Neural crest cell (in vitro differentiated cells): ENCODE measurements at regions not wholly inside any gene's neighbourhood (a gene's known extent, or its start where the extent isn't known, plus 50 kb on each side); places are given as distances from the start of the nearest gene placed in this dataset.

ENCODE experiments used
- DNase-seq: peaks from one replicate; pipeline ENCODE4 v3.0.0; 2021; ENCODE audit warnings: low read depth, mixed read lengths, low spot score
- H3K27ac Mint-ChIP-seq: one replicate; pipeline ENCODE4 v1.8.0; 2021; ENCODE audit warnings: mild to moderate bottlenecking, mixed read lengths; ENCODE audit not compliant: unreplicated experiment
- H3K27me3 Mint-ChIP-seq: 2 replicates; pipeline ENCODE4 v1.8.0; 2021; ENCODE audit warnings: low read depth, mild to moderate bottlenecking, mixed read lengths
- H3K36me3 Mint-ChIP-seq: 2 replicates; pipeline ENCODE4 v1.8.0; 2021; ENCODE audit warnings: low read depth, mild to moderate bottlenecking, mixed read lengths
- H3K4me1 Mint-ChIP-seq: 2 replicates; pipeline ENCODE4 v1.8.0; 2021; ENCODE audit warnings: mixed read lengths
- H3K4me3 Mint-ChIP-seq: one replicate; pipeline ENCODE4 v1.8.0; 2021; ENCODE audit warnings: mild to moderate bottlenecking, mixed read lengths
- H3K9me3 Mint-ChIP-seq: 2 replicates; pipeline ENCODE4 v1.8.0; 2021; ENCODE audit warnings: mixed read lengths
- TF ChIP-seq, protein P1 (sequence below): fragments of 200-600 bp; sonication (generic); conservative IDR thresholded peaks from 2 replicates; pipeline ENCODE4 v1.5.0; 2021; ENCODE audit warnings: antibody characterized with exemption, mild to moderate bottlenecking

DNA sequence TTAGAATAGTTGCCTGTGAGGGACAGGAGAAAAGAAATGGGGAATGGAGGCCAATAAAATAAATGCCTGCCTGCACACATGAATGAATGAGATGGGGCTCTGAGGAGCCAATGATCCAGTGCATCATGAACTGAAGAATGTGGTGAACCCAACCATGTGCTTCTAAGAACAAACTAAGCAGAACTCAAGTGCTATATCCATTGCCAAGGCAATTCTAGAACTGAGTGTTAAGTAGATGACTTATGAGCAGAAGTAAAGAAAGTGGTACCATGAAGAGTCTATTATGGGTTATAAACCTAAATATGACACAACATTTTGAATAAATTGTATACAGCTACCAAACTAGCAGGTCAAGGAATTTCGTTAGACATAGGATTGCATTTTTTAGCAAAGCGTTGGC, 186.1 kb downstream of the KATNAL1 start:
- H3K27ac Mint-ChIP-seq: no peak overlapping the region
- H3K4me3 Mint-ChIP-seq: no peak overlapping the region

DNA sequence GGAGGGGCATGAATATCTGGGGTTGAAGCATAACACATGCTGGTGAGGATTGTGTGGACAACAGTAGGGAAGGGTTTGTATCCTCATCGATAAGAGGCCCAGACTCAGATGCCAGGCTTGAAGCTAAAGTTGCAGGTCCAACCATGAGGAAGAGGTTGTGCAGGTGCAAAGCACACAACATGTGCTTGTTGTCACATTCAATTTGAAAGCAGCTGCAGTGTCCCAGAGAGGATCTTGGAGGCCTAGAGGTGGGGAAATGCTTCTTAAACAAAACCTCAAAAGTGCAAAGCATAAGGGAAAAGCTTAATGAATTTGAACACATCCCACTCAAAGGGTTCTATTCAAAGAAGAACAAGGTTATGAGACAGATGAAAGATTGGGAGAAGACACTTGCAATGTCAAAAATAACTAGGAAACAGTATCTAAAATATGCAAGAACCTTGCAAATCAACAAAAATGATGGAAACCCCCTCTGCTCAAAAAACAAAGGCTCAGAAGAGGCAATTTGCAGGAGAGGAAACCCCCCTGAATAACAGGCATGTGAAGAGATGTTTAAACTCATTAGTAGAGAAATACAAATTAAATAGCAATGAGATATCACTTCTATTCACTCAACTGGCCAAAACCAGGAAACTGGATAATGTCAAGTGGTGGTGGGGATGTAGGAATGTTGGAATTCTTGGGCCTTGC, 187.1 kb downstream of the KATNAL1 start:
- H3K9me3 Mint-ChIP-seq: peaks cover 4% of the 10 kb centered on the region
- TF ChIP-seq, protein P1, sequence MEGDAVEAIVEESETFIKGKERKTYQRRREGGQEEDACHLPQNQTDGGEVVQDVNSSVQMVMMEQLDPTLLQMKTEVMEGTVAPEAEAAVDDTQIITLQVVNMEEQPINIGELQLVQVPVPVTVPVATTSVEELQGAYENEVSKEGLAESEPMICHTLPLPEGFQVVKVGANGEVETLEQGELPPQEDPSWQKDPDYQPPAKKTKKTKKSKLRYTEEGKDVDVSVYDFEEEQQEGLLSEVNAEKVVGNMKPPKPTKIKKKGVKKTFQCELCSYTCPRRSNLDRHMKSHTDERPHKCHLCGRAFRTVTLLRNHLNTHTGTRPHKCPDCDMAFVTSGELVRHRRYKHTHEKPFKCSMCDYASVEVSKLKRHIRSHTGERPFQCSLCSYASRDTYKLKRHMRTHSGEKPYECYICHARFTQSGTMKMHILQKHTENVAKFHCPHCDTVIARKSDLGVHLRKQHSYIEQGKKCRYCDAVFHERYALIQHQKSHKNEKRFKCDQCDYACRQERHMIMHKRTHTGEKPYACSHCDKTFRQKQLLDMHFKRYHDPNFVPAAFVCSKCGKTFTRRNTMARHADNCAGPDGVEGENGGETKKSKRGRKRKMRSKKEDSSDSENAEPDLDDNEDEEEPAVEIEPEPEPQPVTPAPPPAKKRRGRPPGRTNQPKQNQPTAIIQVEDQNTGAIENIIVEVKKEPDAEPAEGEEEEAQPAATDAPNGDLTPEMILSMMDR: no peak

More for the DNA sequence above, 186.1 kb downstream of the KATNAL1 start:
- TF ChIP-seq, protein P1: no peak
- Mint-ChIP-seq H3K27me3 (no peaks in the 10 kb centered on the region), H3K9me3 (peaks cover 4% of the 10 kb centered on the region), H3K36me3 (no peaks in the 10 kb centered on the region), H3K4me1 (peaks cover 19% of the 10 kb centered on the region)
- DNase-seq: no peak

DNA sequence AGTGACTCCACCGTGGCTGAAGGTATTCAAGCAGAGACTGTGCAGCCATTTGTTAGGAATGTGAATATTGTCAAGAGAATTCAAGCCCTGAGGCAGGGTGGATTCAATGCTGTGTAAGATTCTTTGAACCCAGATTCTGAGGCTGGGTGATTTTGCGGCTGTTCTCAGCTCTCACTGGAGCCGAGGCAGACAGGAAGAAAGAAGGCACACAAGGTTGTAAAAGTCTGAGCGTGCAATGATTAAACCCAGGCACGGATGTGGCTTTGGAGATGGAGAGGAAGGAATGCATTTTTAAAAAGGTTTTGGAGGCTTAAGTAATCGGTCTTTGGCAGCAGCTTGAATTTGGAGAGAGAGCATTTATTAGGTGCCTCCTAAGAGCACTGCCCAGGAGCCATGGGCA, 187.9 kb downstream of the KATNAL1 start:
- no peak for DNase-seq
- no peak overlapping the region for H3K27ac Mint-ChIP-seq
- H3K36me3 Mint-ChIP-seq: no peaks in the 10 kb centered on the region
- no peaks in the 10 kb centered on the region for H3K27me3 Mint-ChIP-seq
- TF ChIP-seq, protein P1: no peak
- H3K4me1 Mint-ChIP-seq: peaks cover 32% of the 10 kb centered on the region
- H3K4me3 Mint-ChIP-seq: no peak overlapping the region
- H3K9me3 Mint-ChIP-seq: peaks cover 4% of the 10 kb centered on the region

More for the DNA sequence above, 187.1 kb downstream of the KATNAL1 start:
- Mint-ChIP-seq H3K27me3 (no peaks in the 10 kb centered on the region), H3K4me3 (no peak overlapping the region), H3K4me1 (peaks cover 28% of the 10 kb centered on the region), H3K27ac (no peak overlapping the region), H3K36me3 (no peaks in the 10 kb centered on the region)
- DNase-seq: no peak

DNA sequence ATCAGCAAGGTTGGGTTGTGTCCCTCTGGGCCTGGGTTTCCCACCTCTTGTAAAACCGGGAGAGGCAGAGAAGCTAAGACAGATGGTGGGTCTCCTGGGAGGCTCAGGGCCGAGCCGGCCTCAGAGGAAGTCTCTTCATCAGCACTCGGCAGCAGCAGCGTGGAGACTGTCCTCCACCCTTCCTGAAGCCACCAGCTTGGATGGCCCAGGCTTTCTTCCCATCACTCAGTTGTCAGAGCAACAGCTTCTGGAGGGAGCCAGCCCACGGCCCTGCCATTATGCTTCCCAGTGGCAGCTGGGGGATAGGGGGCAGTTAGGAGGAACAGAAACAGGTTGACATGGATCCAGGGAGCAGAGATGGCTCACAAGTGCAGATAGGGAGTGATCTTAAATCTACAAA, 191.0 kb downstream of the KATNAL1 start:
- Mint-ChIP-seq H3K4me3 (no peak overlapping the region), H3K4me1 (peaks cover 63% of the 10 kb centered on the region), H3K27ac (no peak overlapping the region), H3K36me3 (no peaks in the 10 kb centered on the region), H3K9me3 (no peaks in the 10 kb centered on the region), H3K27me3 (no peaks in the 10 kb centered on the region)
- TF ChIP-seq, protein P1: no peak
- DNase-seq: no peak

DNA sequence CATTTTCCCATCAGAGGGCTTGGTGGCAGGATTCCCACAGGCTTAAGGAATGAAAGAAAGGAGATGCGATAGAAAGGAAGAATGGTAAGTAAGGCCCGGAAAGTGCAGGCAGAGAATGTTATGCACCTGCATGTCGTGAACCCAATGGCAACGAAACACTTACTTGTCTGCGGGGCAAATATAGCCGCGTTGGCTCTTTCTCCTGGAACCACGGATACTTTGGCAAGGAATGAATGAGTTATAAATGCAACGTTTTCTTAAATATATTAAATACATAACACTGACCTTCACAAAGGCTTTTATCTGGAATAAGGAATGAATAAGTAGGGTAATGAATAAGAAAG, 192.1 kb downstream of the KATNAL1 start:
- no peak for DNase-seq
- TF ChIP-seq, protein P1: peak; percentile 40
- Mint-ChIP-seq H3K4me3 (peak overlapping the region; percentile 91), H3K27me3 (no peaks in the 10 kb centered on the region), H3K36me3 (no peaks in the 10 kb centered on the region), H3K4me1 (peaks cover 70% of the 10 kb centered on the region), H3K9me3 (no peaks in the 10 kb centered on the region), H3K27ac (peak overlapping the region; percentile 55)
